ENCODE measurements at regions not wholly inside any gene's neighbourhood (a gene's known extent, or its start where the extent isn't known, plus 50 kb on each side); places are given as distances from the start of the nearest gene placed in this dataset.
"Not testable (repeated sequence)": the region's sequence is repeated elsewhere in the genome, so short reads cannot be mapped to it uniquely, and the experiment has no call there.

DNA sequence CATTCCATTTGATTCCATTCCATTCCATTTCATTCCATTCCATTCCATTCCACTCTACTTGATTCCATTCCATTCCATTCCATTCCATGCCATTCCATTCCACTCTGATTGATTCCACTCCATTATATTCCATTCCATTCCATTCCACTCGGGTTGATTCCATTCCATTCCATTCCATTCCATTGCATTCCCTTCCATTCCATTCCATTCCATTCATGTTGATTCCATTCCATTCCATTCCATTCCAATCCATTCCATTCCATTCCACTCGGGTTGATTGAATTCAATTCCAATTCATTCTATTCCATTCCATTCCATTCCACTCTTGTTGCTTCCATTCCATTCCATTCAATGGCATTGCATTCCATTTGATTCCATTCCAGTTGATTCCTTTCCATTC, 1136.4 kb downstream of the RPIA start:
- not testable (repeated sequence) for TF ChIP-seq POLR2A (IDR thresholded peaks at IDR 0.05)
- TF ChIP-seq, protein P1, sequence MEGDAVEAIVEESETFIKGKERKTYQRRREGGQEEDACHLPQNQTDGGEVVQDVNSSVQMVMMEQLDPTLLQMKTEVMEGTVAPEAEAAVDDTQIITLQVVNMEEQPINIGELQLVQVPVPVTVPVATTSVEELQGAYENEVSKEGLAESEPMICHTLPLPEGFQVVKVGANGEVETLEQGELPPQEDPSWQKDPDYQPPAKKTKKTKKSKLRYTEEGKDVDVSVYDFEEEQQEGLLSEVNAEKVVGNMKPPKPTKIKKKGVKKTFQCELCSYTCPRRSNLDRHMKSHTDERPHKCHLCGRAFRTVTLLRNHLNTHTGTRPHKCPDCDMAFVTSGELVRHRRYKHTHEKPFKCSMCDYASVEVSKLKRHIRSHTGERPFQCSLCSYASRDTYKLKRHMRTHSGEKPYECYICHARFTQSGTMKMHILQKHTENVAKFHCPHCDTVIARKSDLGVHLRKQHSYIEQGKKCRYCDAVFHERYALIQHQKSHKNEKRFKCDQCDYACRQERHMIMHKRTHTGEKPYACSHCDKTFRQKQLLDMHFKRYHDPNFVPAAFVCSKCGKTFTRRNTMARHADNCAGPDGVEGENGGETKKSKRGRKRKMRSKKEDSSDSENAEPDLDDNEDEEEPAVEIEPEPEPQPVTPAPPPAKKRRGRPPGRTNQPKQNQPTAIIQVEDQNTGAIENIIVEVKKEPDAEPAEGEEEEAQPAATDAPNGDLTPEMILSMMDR (IDR thresholded peaks at IDR 0.05) = not testable (repeated sequence)

Measured in gastroesophageal sphincter (tissue), 3 donors.